ENCODE measurements at regions not wholly inside any gene's neighbourhood (a gene's known extent, or its start where the extent isn't known, plus 50 kb on each side); places are given as distances from the start of the nearest gene placed in this dataset.

DNA sequence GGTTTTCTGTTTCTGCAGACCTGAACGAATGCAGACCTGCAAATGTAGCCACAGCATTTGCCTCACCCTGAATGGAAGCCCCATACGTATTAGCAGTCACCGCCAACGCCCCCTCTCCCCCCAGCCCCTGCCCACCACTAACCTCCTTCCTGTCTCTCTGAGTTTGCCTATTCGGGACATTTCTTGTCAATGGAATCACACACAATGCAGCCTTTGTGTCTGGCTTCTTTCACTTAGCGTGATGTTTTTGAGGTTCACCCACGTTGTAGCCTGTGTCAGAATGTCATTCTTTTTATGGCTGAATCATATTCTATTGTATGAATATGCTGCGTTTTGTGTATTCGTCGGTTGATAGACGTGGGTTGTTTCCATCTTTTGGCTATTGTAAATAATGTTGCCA lies 178.6 kb downstream of the AACS start:
- no peak overlapping the region for H3K27ac ChIP-seq
- H3K36me3 ChIP-seq: no peaks in the 10 kb centered on the region
- TF ChIP-seq, protein P1, sequence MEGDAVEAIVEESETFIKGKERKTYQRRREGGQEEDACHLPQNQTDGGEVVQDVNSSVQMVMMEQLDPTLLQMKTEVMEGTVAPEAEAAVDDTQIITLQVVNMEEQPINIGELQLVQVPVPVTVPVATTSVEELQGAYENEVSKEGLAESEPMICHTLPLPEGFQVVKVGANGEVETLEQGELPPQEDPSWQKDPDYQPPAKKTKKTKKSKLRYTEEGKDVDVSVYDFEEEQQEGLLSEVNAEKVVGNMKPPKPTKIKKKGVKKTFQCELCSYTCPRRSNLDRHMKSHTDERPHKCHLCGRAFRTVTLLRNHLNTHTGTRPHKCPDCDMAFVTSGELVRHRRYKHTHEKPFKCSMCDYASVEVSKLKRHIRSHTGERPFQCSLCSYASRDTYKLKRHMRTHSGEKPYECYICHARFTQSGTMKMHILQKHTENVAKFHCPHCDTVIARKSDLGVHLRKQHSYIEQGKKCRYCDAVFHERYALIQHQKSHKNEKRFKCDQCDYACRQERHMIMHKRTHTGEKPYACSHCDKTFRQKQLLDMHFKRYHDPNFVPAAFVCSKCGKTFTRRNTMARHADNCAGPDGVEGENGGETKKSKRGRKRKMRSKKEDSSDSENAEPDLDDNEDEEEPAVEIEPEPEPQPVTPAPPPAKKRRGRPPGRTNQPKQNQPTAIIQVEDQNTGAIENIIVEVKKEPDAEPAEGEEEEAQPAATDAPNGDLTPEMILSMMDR (IDR thresholded peaks at IDR 0.05; ENCODE audit: low read depth, low read length): no peak
- H3K4me3 ChIP-seq (ENCODE audit: low read depth, low read length): no peak overlapping the region
- H3K9me3 ChIP-seq (ENCODE audit: severe bottlenecking): no peaks in the 10 kb centered on the region
- no peak for DNase-seq
- peaks cover 3% of the 10 kb centered on the region for H3K27me3 ChIP-seq (ENCODE audit: insufficient read depth, low read depth, severe bottlenecking)

DNA sequence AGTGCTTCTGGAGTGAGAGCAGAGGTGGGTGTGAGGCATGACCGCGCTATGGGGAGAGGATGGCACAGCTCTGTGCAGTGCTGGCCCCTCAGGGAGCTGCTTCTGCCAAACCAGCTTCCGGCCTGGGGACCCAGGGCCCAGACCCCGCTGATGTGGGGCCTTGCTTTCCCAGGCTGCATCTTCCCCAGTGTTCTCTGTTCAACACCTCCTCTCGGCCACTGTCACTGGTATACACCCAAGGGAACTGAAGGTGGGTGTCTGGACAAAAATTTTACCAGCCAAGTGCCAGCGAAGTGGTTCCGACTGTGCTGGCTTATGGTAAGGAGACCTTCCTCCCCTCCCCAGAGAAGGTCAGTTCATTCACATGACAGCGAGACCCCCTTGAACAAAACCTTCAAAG lies 179.1 kb downstream of the AACS start:
- Histone ChIP-seq H3K36me3 (no peaks in the 10 kb centered on the region), H3K27me3 (ENCODE audit: insufficient read depth, low read depth, severe bottlenecking) (peaks cover 3% of the 10 kb centered on the region), H3K27ac (no peak overlapping the region), H3K4me3 (ENCODE audit: low read depth, low read length) (no peak overlapping the region), H3K9me3 (ENCODE audit: severe bottlenecking) (no peaks in the 10 kb centered on the region)
- no peak for DNase-seq
- TF ChIP-seq, protein P1 (IDR thresholded peaks at IDR 0.05; ENCODE audit: low read depth, low read length): no peak

DNA sequence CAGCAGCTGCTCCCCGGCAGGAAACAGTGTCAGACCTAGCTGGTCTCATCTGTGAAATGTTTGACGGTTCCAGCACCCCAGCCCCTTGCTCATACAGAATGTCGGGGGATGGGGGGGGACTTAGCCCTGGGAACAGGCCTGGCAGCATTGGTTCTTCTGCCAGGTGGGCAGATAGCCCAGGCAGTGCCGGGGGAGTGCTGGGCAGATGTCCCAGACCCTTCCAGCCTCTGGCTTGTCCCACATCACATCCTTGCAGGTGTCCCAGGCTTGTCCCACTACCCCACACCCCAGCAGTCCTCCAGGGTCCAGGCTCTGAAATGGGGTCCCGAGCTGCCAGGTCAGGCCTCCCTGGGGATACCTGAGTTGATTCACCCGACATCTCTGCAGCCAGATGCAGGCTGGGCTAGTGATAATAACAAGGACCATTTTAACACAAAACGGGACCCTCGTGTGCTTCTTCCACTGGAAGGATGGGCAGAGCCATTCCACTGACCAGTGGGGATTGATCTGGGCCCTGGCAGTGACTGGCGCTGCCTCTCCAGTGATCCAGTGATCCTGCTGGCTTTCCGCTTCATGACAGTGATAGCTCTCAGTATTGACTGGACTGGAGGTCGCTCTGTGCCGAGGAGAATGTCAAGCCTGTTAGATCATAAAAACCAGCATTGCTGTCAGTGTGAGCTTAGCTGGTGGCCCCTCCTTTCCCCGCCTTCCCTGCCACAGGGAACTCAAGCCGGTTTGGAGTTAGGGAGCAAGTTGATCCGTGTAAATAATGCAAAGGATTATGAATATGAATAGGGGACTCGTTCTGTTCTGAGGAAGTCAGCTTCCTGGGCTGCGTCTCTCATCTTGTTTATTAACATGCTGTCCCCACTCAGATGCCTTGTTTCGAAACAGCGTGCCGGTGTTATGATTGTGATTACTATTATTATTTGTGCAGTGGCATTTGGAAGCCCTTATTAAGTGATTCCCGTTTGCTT lies 180.6 kb downstream of the AACS start:
- DNase-seq: peak; percentile 29
- H3K4me3 ChIP-seq (ENCODE audit: low read depth, low read length): no peak overlapping the region
- TF ChIP-seq, protein P1 (IDR thresholded peaks at IDR 0.05; ENCODE audit: low read depth, low read length): no peak
- no peak overlapping the region for H3K27ac ChIP-seq
- no peaks in the 10 kb centered on the region for H3K36me3 ChIP-seq
- no peaks in the 10 kb centered on the region for H3K9me3 ChIP-seq (ENCODE audit: severe bottlenecking)
- peaks cover 3% of the 10 kb centered on the region for H3K27me3 ChIP-seq (ENCODE audit: insufficient read depth, low read depth, severe bottlenecking)

DNA sequence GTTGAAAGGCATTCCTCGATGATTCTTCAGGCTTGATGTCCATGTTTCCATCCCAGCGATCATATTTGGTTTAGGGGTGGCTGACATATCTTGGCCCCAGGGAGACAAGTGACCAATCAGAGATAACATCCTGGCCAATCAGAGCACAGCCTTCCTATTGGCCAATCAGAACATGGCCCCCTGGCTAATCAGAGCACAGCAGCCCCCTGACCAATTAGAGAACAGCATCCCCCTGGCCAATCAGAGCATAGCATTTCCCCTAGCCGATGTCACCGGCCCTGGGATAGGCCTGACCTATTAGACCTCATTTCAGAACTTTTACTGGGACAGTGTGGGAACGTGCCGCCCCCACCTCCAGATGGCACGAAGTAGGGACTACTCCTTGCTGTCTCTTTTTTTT lies 182.2 kb downstream of the AACS start:
- H3K27ac ChIP-seq: no peak overlapping the region
- TF ChIP-seq, protein P1 (IDR thresholded peaks at IDR 0.05; ENCODE audit: low read depth, low read length): no peak
- no peaks in the 10 kb centered on the region for H3K27me3 ChIP-seq (ENCODE audit: insufficient read depth, low read depth, severe bottlenecking)

DNA sequence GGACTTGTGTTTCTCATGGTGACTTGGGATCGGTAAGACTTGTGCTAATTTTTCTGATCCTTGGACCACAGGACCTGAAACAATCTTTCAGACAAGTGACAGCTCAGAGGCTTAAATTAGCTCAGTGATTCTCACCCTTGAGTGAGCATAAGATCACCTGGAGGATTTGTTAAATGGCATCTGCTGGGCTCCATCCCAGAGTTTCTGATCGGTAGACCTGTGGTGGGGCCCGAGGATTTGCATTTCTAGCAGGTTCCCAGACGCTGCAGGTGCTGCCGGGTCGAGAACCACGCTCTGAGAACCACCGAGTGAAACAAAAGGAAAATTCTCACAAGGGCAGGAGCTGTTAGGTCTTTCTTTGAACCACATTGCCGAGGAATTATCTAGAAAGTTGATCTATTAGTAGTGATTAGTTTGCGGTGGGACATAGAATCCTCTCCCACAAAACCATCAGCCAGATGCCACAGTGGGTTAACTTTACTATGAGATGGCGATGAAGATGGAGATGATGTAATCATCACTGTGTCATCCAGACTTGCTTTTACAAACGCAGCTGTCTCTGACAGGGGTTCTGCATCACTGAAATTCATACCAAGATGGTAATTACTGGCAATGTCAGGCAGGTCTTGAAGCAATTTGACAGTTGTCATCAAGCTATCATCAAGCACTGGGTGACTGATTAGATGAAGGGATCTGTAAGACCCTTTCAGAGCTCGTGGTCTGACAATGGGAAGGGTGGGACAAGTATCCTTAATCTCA lies 184.0 kb downstream of the AACS start:
- no peak for DNase-seq
- no peak overlapping the region for H3K27ac ChIP-seq
- H3K27me3 ChIP-seq (ENCODE audit: insufficient read depth, low read depth, severe bottlenecking): no peaks in the 10 kb centered on the region
- no peaks in the 10 kb centered on the region for H3K9me3 ChIP-seq (ENCODE audit: severe bottlenecking)
- H3K4me3 ChIP-seq (ENCODE audit: low read depth, low read length): no peak overlapping the region
- TF ChIP-seq, protein P1 (IDR thresholded peaks at IDR 0.05; ENCODE audit: low read depth, low read length): no peak
- no peaks in the 10 kb centered on the region for H3K36me3 ChIP-seq

More for the DNA sequence above, 182.2 kb downstream of the AACS start:
- no peaks in the 10 kb centered on the region for H3K36me3 ChIP-seq
- H3K9me3 ChIP-seq (ENCODE audit: severe bottlenecking): no peaks in the 10 kb centered on the region
- DNase-seq: no peak
- H3K4me3 ChIP-seq (ENCODE audit: low read depth, low read length): no peak overlapping the region
